ENCODE measurements at regions not wholly inside any gene's neighbourhood (a gene's known extent, or its start where the extent isn't known, plus 50 kb on each side); places are given as distances from the start of the nearest gene placed in this dataset.
"Not testable (repeated sequence)": the region's sequence is repeated elsewhere in the genome, so short reads cannot be mapped to it uniquely, and the experiment has no call there.

DNA sequence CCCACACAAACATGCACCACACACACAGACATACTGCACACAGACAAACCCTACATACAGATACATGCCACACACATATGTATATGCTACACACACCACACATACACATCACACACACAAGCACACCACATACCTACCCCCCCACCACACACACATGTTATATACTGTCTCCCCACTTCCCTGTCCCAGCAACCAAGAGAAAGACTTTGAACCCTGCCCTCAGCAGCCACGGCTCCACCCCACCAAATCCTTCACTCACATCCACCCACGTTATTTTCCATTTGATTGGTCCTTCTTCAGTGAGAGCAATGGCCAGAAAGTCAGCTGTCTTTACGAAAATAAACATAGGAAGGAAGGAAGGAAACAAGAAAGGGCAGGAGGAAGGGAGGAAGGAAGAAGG, 479.8 kb downstream of the DIRAS2 start:
- Mint-ChIP-seq H3K4me1 (peaks cover 5% of the 10 kb centered on the region), H3K27ac (no peak overlapping the region), H3K27me3 (peaks cover 3% of the 10 kb centered on the region), H3K36me3 (no peaks in the 10 kb centered on the region), H3K9me3 (no peaks in the 10 kb centered on the region), H3K4me3 (no peak overlapping the region)

DNA sequence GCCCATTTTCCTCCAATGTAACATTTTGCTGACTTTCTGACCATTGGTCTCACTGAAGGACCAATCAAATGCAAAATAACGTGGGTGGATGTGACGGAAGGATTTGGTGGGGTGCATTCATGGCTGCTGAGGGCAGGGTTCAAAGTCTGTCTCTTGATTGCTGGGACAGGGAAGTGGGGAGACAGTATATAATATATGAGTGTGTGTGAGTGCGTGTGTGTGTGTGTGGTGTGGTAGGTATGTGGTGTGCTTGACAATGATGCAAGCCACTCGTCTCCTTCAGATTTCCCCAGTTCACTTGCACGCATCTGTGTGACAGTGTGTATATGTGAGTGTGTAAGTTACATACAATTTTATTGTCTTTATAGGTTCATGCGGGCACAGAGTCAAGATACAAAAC, 477.3 kb downstream of the DIRAS2 start:
- no peak overlapping the region for H3K27ac Mint-ChIP-seq
- no peaks in the 10 kb centered on the region for H3K27me3 Mint-ChIP-seq
- H3K4me1 Mint-ChIP-seq: peaks cover 8% of the 10 kb centered on the region
- no peak overlapping the region for H3K4me3 Mint-ChIP-seq
- H3K9me3 Mint-ChIP-seq: no peaks in the 10 kb centered on the region
- no peaks in the 10 kb centered on the region for H3K36me3 Mint-ChIP-seq

DNA sequence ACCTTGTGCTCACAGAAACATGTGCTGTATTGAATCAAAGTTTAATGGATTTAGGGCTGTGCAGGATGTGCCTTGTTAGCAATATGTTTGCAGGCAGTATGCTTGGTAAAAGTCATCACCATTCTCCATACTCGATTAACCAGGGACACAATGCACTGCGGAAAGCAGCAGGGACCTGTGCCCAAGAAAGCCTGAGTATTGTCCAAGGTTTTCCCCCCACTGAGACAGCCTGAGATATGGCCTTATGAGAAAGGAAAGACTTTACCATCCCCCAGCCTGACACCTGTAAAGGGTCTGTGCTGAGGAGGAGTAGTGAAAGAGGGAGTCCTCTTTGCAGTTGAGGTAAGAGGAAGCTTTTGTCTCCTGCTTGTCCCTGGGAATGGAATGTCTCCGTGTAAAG, 476.2 kb downstream of the DIRAS2 start:
- not testable (repeated sequence) for H3K27ac Mint-ChIP-seq, H3K4me3 Mint-ChIP-seq, H3K36me3 Mint-ChIP-seq, H3K27me3 Mint-ChIP-seq, H3K9me3 Mint-ChIP-seq, H3K4me1 Mint-ChIP-seq

DNA sequence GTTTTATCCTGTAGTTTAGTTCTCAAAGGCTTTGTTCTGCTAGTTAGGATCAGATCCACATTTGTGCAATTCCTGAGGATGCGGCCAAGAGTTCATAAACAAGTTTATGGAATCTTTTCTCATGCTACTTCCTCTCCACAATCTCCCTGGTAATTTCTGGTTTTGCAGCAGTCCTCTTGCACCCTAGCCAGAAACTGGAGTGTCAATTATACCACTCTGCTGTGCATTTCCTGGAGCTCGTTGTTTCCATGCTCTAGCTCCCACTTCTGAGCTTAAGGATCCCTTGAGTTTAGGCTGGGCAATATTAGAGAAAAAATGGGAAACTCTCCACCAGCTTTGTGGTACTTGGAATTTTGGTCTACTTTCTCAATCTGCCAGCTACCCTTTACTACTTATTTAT, 474.7 kb downstream of the DIRAS2 start:
- Mint-ChIP-seq H3K27ac (no peak overlapping the region), H3K4me1 (peaks cover 3% of the 10 kb centered on the region), H3K9me3 (peaks cover 5% of the 10 kb centered on the region), H3K4me3 (no peak overlapping the region), H3K36me3 (peaks cover 2% of the 10 kb centered on the region), H3K27me3 (no peaks in the 10 kb centered on the region)

DNA sequence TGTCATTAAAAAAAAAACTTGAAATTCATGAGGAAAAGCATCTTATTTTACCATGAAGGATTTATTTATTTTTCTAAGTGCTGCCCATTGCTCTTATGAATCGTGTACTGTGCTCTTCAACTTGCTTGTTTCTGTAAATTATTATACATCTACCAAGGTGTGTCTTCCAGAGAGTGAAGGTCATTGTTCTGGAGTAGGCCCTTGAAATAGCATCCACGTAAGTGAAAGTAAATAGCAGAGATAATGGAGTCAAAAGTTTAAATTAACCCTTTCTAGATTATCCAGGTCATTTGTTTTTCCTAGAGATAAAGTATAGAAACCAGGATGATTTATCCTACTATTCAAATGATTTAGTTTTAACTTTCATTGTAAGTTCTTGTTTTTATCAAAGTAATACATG, 473.1 kb downstream of the DIRAS2 start:
- no peaks in the 10 kb centered on the region for H3K27me3 Mint-ChIP-seq
- peaks cover 3% of the 10 kb centered on the region for H3K4me1 Mint-ChIP-seq
- H3K36me3 Mint-ChIP-seq: peaks cover 2% of the 10 kb centered on the region
- peaks cover 5% of the 10 kb centered on the region for H3K9me3 Mint-ChIP-seq
- no peak overlapping the region for H3K4me3 Mint-ChIP-seq
- H3K27ac Mint-ChIP-seq: no peak overlapping the region

DNA sequence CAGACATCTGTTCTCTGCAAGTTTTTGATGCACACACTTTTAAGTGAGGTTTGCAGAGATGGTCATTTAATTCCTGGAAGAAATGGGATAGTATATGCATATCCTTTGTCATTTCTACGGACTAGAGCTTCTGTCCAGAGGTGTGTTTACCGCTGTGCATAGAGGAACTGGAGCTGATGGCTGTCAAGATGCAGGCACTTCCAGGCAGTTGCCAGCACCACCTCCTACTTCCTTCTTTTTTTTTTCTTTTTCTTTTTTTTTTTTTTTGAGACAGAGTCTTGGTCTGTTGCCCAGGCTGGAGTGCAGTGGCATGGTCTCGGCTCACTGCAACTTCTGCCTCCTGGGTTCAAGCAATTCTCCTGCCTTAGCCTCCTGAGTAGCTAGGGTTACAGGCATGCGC, 468.7 kb downstream of the DIRAS2 start:
- H3K4me1 Mint-ChIP-seq, H3K27ac Mint-ChIP-seq, H3K9me3 Mint-ChIP-seq, H3K27me3 Mint-ChIP-seq, H3K4me3 Mint-ChIP-seq, H3K36me3 Mint-ChIP-seq: not testable (repeated sequence)

DNA sequence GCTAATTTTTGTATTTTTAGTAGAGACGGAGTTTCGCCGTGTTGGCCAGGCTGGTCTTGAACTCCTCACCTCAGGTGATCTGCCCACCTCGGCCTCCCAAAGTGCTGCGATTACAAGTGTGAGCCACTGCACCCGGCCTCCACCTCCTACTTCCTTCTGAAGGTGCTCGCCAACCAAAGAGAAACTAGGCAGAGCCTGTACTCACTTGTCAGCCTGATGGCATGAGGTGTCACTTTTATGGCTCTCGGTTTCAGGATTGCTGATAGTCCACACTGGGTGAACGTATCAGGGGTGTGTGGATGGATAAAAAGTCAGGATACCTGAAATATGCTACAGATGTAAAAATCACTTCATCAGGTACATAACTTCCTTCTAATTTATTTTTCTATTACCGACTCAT, 468.3 kb downstream of the DIRAS2 start:
- not testable (repeated sequence) for H3K36me3 Mint-ChIP-seq, H3K4me3 Mint-ChIP-seq, H3K27me3 Mint-ChIP-seq, H3K27ac Mint-ChIP-seq, H3K4me1 Mint-ChIP-seq, H3K9me3 Mint-ChIP-seq

DNA sequence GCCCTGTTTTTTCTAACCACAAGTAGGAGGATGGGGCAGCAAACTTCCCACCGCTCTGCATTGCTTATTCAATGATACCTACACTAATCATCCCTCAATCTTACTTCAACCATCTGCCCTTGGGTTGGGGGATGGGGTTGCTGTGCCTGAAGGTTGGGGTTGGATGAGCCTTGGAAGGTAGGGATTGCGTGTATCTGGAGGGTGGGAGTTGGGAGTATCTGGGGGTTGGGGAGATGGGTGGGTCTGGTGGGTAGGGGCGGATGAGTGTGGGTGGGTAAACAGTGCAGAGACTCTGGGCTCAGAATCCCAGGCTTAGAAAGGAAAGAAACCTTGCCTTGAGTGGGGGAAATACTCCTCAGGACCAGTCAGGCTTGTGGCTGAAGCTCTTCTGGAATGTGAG, 467.4 kb downstream of the DIRAS2 start:
- Mint-ChIP-seq H3K4me1 (no peaks in the 10 kb centered on the region), H3K36me3 (peaks cover 2% of the 10 kb centered on the region), H3K27ac (no peak overlapping the region), H3K27me3 (no peaks in the 10 kb centered on the region), H3K4me3 (no peak overlapping the region), H3K9me3 (peaks cover 5% of the 10 kb centered on the region)

DNA sequence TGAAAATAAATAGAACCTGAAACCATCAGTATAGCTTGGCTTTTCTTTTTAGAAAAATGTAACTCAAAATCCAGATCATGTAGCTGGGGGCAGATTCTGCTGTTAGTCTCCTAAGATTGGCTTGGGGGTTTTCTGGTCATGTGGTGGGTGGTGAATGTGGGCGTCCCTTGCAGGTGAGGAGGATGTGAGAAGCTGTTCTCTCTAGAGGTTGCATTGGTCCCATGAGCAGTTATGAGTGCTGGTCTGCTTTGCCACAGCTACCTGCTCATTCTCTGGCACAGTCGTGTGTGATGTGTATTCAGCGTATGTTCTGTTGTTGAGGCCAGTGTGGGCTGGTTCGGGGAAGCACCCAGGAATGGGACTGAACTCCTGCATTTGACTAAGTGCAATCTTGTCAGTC, 466.8 kb downstream of the DIRAS2 start:
- Mint-ChIP-seq H3K9me3 (peaks cover 5% of the 10 kb centered on the region), H3K27me3 (no peaks in the 10 kb centered on the region), H3K4me1 (no peaks in the 10 kb centered on the region), H3K27ac (no peak overlapping the region), H3K4me3 (no peak overlapping the region), H3K36me3 (peaks cover 2% of the 10 kb centered on the region)

DNA sequence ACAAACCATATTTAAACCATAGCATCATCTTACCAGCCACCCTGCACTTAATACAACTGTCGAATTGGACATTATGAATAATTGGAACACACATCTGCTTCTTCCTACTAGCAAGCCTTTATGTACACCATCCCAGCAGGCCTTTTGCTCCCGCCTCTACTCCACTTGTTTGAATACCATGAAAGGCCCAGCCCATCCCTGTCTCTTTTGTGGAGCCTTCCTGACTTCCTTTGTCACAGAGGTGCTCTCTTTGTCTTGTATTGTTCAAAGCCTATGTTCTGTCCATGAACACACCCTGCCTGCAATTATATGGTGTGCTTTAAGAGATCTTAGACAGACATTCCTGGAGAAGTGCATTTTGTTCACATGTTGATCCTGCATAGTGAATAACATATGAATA, 465.7 kb downstream of the DIRAS2 start:
- H3K9me3 Mint-ChIP-seq: no peaks in the 10 kb centered on the region
- H3K36me3 Mint-ChIP-seq: no peaks in the 10 kb centered on the region
- no peak overlapping the region for H3K27ac Mint-ChIP-seq
- H3K27me3 Mint-ChIP-seq: no peaks in the 10 kb centered on the region
- H3K4me3 Mint-ChIP-seq: no peak overlapping the region
- H3K4me1 Mint-ChIP-seq: no peaks in the 10 kb centered on the region

DNA sequence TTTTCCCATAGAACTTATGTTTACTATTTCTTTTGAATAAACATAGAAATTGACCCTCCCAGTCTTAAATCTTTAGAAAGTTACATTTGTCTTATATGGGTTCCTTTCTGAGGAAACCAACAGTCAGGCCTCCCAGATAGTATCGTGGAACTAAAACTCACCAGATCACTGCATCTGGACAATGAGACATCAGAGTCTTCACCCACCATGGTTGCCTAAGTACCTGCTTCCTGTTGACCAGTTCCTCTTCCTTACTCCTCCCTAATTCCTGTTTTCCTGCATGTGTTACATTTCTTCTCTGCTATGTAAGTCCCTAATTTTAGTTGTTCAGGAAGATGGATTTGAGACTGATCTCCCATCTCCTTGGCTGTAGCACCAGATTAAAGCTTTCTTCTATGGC, 462.2 kb downstream of the DIRAS2 start:
- Mint-ChIP-seq H3K27me3 (peaks cover 1% of the 10 kb centered on the region), H3K4me3 (no peak overlapping the region), H3K36me3 (no peaks in the 10 kb centered on the region), H3K27ac (no peak overlapping the region), H3K9me3 (no peaks in the 10 kb centered on the region), H3K4me1 (no peaks in the 10 kb centered on the region)

DNA sequence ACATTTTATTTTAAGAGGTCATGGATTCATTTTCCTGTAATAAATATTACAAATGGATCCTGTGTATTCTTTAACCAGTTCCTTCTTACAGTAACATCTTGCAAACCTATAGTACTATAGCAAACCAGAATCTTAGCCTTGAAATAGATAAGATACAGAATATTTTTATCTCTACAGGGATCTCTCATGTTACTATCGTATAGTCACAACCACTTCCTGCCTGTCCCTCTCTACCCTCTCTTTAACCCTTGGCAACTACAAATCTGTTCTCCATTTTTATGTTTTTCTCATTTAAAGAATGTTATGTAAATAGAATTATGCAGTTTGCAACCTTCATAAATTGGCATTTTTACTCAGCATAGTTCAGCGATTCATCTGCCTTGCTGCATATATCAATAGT, 454.0 kb downstream of the DIRAS2 start:
- H3K27me3 Mint-ChIP-seq: peaks cover 8% of the 10 kb centered on the region
- H3K4me3 Mint-ChIP-seq: no peak overlapping the region
- H3K27ac Mint-ChIP-seq: no peak overlapping the region
- peaks cover 20% of the 10 kb centered on the region for H3K9me3 Mint-ChIP-seq
- H3K36me3 Mint-ChIP-seq: peaks cover 14% of the 10 kb centered on the region
- H3K4me1 Mint-ChIP-seq: peaks cover 54% of the 10 kb centered on the region

DNA sequence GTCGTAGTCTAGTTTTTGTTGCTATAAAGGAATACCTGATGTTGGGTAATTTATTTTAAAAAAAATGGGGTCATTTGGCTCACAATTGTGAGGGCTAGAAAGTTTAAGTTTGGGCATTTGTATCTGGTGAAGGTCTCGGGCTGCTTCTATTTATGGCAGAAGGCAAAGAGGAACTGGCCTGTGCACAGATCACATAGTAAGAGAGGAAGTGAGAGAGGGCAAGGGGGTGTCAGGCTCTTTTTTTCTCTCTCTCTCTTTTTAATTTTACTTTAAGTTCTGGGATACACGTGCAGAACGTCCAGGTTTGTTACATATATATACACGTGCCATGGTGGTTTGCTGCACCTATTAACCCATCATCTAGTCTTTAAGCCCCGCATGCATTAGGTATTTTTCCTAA, 453.3 kb downstream of the DIRAS2 start:
- Mint-ChIP-seq H3K9me3 (peaks cover 20% of the 10 kb centered on the region), H3K36me3 (peaks cover 14% of the 10 kb centered on the region), H3K4me1 (peaks cover 54% of the 10 kb centered on the region), H3K27ac (no peak overlapping the region), H3K27me3 (peaks cover 8% of the 10 kb centered on the region), H3K4me3 (no peak overlapping the region)

DNA sequence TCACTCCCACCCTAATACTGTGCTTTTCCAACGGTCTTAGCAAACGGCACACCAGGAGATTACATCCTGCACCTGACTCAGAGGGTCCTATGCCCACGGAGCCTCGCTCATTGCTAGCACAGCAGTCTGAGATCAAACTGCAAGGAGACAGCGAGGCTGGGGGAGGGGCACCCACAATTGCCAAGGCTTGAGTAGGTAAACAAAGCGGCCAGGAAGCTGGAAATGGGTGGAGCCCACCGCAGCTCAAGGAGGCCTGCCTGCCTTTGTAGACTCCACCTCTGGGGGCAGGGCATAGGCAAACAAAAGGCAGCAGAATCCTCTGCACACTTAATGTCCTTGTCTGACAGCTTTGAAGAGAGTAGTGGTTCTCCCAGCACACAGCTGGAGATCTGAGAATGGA, 450.2 kb downstream of the DIRAS2 start:
- Mint-ChIP-seq H3K4me3 (peak overlapping the region; percentile 47), H3K9me3 (peaks cover 18% of the 10 kb centered on the region), H3K4me1 (peaks cover 51% of the 10 kb centered on the region), H3K36me3 (peaks cover 16% of the 10 kb centered on the region)
- not testable (repeated sequence) for H3K27ac Mint-ChIP-seq, H3K27me3 Mint-ChIP-seq

DNA sequence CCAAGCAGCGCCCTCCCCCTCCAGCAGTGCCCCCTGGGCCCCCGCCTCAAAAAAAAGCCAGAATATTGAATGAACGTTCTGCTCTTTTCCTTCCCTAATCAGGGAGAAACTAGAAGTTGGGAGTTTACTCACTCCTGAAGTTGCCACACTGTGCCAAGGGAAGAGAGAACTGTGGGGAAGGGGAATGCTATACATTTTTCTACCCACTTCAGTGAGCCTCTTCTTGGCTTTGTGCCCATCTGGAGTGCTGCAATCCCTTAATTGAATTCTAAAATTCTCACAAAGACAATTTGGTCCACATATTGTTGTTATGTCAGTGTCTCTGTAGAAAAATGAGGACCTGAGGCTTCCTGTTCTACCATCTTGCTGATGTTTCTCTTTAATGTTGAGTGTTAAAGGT, 443.7 kb downstream of the DIRAS2 start:
- H3K27me3 Mint-ChIP-seq: peaks cover 4% of the 10 kb centered on the region
- H3K9me3 Mint-ChIP-seq: peaks cover 11% of the 10 kb centered on the region
- peaks cover 8% of the 10 kb centered on the region for H3K36me3 Mint-ChIP-seq
- no peak overlapping the region for H3K27ac Mint-ChIP-seq
- no peak overlapping the region for H3K4me3 Mint-ChIP-seq
- no peaks in the 10 kb centered on the region for H3K4me1 Mint-ChIP-seq

DNA sequence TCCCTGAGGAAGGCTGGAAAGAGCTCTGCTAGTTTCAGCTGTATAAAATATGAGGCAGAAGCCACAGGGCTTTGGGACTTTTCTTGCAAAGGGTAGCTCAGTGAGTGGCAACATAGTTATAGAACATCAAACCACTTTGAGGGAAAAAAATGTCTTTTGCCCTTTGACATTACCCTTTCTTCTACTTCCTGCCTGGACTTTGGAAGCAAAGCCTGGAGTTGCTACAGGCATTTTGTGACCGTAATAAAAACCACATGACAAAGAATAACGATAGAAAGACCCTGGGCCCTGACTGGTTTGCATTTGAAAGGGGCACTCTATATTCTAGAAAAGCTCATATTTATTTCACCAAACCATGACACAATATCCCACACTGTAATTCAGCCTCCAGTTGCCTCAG, 440.9 kb downstream of the DIRAS2 start:
- peaks cover 4% of the 10 kb centered on the region for H3K27me3 Mint-ChIP-seq

DNA sequence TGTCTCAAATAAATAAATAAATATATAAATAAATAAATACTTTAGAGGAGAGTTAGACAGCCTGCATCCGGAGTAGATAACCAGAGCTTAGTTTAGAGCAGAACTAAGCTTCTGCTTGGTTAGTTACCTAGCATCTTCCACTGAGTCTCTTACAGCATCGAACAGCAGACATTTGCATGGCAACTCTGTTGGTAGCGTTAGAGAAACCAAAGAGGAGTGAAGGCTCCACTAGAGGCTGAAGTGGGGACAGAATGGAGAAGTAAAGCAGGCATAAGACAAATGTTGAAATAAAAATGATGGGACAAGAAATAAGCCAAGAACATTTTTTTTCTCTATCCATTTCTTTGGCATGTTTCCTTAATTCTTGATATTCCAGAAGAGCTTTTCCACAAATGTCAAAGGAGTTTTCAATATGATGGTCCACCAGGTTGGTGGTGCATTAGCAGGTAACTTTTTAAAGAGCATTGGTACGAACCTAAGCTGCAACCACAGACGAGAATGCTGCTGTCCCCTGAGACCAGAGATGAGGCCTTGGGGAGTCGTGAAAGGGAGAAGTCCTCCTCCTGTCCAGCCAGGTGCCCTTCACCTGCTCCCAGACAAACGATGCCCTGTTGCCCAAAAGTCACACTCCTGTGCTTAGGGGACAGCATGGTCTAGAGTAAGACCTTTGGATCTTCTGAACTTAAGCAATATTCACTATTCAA, 438.3 kb downstream of the DIRAS2 start:
- Mint-ChIP-seq H3K9me3 (no peaks in the 10 kb centered on the region), H3K27me3 (peaks cover 4% of the 10 kb centered on the region), H3K4me3 (no peak overlapping the region), H3K4me1 (no peaks in the 10 kb centered on the region), H3K36me3 (no peaks in the 10 kb centered on the region), H3K27ac (no peak overlapping the region)

More for the DNA sequence above, 440.9 kb downstream of the DIRAS2 start:
- peaks cover 4% of the 10 kb centered on the region for H3K36me3 Mint-ChIP-seq
- H3K9me3 Mint-ChIP-seq: peaks cover 11% of the 10 kb centered on the region
- no peak overlapping the region for H3K4me3 Mint-ChIP-seq
- H3K27ac Mint-ChIP-seq: no peak overlapping the region
- H3K4me1 Mint-ChIP-seq: no peaks in the 10 kb centered on the region

Measured in activated naive CD4-positive, alpha-beta T cell treated with anti-CD3 and anti-CD28 coated beads, Interleukin-2, amount 50 U/mL, for 24 hours (primary cell).